ENCODE measurements at regions not wholly inside any gene's neighbourhood (a gene's known extent, or its start where the extent isn't known, plus 50 kb on each side); places are given as distances from the start of the nearest gene placed in this dataset.

DNA sequence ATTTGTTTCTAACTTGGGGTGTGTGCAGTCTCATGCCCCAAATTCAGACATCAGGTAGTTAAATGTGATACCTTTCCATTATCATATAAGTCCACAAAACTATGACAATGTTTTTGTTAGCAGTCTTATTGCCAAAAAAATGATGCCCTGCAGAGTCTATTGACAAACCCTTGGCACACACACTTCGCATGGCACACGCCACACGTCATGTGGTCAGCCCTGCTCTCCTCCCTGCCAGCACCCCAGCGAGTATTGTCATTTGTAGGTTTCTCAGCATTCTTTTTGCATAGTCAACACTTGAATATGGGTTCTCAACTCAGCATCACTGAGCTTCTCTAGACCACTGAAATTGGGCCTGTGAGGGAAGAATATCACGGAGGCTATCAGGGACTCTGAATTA is 356.0 kb downstream of the INHBA start:
- TF ChIP-seq, protein P1, sequence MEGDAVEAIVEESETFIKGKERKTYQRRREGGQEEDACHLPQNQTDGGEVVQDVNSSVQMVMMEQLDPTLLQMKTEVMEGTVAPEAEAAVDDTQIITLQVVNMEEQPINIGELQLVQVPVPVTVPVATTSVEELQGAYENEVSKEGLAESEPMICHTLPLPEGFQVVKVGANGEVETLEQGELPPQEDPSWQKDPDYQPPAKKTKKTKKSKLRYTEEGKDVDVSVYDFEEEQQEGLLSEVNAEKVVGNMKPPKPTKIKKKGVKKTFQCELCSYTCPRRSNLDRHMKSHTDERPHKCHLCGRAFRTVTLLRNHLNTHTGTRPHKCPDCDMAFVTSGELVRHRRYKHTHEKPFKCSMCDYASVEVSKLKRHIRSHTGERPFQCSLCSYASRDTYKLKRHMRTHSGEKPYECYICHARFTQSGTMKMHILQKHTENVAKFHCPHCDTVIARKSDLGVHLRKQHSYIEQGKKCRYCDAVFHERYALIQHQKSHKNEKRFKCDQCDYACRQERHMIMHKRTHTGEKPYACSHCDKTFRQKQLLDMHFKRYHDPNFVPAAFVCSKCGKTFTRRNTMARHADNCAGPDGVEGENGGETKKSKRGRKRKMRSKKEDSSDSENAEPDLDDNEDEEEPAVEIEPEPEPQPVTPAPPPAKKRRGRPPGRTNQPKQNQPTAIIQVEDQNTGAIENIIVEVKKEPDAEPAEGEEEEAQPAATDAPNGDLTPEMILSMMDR (IDR thresholded peaks at IDR 0.05; ENCODE audit: low read depth, low read length): no peak
- no peak for TF ChIP-seq EZH2phosphoT487 (IDR thresholded peaks at IDR 0.05; ENCODE audit: low read depth)

Measured in OCI-LY3 (cell line).